ENCODE measurements at regions not wholly inside any gene's neighbourhood (a gene's known extent, or its start where the extent isn't known, plus 50 kb on each side); places are given as distances from the start of the nearest gene placed in this dataset.
A peak's percentile ranks its signal among the peaks of the same experiment; 100 is the strongest.
"Not testable (repeated sequence)": the region's sequence is repeated elsewhere in the genome, so short reads cannot be mapped to it uniquely, and the experiment has no call there.

- no peak for DNase-seq
Measured at GRCh38 chr5:160479220-160479619, 57.6 kb downstream of the PTTG1 start.

- DNase-seq, result no peak
Measured at GRCh38 chr5:160479926-160480325, 58.3 kb downstream of the PTTG1 start.

DNA sequence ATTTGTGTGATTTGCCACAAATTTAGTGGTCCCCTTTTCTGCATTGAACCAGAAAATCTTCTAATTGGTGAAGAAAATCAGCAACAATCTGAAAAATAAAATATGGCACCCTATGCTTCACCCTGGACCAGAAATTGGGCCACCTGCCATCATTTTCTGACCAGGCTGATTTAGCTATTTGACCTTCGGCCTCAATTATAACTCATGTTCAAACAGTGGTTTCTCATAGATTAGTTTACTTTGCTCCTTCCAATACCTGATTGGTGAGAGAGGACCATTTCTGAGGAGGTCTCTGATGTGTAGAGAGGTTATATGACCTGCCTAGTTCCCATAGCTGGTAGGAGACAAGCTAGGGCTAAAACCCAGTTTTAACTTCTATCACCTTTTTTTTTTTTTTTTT, 59.0 kb downstream of the PTTG1 start:
- no peak for DNase-seq

DNA sequence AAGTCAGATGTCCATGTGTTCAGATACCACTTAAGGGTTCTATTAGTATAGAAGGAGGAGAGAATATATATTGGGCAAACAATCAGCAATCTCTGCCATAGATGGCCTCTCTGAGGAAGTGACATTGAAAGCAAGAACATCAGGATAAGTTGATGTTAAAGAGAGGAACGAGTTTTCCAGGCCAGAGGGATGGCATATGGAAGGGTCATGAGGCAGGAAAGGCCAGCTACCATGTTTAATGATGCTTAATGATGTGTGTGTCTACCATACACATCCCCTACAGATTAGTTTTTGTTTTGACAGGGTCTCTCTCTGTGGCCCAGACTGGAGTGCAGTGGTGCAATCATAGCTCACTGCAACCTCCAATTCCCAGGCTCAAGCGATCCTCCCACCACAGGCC, 63.0 kb downstream of the PTTG1 start:
- no peak for DNase-seq

DNA sequence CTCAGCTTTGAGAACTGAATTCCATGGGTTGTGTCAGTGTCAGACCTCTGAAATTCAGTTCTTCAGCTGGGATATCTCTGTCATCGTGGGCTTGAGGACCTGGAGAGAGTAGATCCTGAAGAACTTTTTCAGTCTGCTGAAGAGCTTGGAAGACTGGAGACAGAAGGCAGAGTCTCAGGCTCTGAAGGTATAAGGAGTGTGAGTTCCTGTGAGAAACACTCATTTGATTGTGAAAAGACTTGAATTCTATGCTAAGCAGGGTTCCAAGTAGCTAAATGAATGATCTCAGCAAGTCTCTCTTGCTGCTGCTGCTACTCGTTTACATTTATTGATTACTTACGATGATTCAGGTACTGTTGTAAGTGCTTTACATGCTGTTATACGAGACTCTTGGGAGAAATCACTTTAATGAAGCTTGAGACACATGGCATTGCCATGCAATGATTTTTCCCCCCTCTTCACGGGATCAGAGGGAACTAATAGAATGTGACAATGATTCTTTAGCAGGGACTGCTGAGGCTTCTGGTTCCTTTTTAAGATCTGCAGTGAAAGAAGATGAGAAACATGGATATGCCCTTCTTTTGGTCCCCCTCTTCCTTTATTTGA, 63.8 kb downstream of the PTTG1 start:
- no peak for DNase-seq

DNA sequence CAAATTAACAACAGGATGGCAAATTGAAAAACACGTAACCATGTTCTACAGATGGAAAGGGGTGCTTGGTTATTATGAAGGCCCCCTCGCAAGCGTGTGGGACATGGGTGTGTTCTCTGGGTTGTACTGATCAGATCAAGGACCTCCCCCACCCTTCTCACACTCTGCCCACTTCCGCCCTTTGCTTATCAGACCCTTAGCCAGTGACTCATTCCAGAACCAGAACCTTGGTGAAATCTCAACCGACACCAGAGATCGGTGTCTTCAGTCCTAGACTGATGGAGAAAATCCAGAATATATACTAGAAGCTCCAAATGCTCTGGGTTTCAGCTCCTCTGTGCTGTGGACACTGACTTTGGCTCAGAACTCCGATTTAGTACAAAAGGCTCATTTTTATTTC, 64.9 kb downstream of the PTTG1 start:
- DNase-seq, result no peak

DNA sequence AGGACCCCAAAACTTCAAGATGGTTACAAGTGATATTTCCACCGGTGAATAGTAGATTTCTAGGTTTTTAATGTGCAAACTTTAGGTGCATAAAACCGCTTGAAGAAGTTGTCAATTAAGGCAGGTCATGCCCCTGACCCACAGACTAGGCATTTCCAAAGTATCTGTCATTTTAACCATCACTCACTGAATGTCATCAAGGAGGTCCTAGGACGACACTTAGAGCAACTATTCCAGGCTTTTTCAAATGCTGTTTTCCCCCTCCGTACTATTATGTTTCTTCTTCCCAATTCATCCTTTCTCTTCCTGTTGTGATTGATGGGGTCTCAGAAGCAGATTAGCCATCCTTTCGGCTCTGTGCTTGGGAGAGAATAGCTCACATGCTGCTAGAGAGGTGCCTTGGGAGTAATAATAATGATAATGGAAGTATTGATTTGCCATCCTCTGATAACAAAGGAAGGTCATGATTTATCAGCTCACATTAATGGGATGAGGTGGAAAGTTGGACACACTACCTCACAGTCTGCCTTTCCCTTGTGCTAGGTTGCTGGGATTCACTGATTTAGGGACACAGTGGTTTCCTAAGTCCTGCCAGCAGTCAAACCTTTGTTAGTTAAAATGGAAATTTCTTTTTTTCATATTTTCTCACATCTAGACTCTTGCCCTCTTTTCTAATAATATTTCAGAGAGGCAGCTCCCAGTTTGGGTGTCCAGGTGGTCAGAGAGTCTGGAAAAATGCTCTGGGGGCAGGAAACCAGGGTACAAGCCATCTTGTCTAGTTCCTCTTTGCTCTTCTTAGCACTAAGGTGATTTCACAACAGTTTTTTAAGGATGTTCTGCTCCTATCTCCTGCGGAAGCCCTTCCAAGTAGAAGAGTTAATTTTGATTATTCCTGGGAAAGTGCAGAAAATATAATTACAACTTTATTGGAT, 67.0 kb downstream of the PTTG1 start:
- no peak for DNase-seq

DNA sequence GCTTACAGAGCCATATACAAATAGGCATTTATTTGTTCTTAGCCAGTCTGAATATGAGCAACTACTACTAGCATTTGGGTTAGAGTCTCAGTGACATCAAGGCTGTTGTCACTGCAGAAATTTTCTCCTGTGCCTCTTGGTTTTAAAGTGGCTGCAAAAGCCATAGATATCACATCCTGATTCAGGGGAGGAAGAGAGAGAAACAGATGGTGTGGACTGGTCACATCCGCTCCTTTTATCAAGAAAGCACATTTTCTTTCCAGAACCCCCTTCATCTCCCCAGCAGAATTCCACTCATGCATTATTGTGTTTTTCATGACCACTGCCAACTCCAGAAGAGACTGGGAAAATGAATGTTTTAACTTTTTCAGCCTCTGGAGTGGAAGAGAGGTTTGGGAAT, 69.8 kb downstream of the PTTG1 start:
- DNase-seq, result no peak

DNA sequence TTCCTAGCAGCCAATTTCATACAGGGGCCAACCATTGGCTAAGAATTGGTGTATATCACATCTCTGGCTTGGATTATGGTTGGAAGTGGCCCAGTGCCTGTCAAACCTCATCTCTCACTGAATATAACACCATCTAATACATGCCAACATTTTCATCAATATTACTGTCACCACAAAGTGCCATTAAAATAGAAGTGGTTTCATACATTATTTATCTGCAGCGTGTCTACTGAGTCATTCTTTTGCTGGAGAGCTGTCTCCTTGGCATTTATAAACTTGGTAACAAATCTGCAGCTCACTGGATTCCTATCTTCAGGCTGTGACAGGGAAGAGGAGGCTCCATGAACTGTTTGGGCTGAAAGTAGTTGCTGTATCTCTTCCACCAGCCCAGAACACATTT, 70.9 kb downstream of the PTTG1 start:
- DNase-seq, result no peak

DNA sequence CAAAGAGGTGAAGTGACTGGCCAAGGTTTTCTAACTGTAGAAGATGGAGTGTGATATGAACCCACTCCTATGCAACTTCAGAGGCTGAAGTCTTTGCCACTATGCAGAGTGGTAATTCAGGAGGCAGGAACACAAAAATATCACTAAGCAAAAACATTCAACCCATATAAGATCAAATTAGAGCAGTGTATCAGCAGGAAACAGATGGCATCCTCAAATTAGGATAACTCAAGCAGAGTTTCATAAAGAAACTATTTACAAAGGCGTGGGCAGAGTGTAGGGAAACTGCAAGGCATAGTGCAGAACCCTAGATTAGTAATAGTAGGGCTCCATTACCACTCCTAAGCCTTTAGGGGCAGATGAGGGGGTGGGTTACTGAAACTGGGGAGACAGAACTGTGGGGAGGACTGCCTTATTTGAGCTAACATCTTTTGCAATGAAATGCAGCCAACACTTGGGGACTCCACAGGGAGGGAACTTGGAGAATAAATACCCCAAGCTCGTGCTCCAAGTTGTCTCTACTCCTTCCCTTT, 72.2 kb downstream of the PTTG1 start:
- DNase-seq, result no peak

DNA sequence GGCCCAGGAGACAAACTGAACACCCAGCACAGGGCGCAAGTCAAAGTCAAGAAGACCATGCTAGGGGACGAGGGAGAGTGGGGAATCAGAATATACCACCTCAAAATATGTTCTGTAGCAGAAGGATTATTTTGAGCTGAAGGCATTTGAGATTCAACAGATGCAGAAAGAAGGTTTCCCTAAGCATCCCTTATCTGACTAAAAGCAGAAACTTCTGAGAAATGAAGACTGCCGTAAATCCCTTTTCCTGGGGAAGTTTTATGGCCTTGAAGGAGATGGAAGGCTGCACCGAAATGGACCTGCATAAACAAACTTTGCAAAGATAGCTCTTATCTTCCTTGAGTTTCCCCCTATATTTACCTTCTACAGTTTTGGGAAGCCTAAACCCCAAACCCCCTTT, 72.8 kb downstream of the PTTG1 start:
- DNase-seq, result no peak

DNA sequence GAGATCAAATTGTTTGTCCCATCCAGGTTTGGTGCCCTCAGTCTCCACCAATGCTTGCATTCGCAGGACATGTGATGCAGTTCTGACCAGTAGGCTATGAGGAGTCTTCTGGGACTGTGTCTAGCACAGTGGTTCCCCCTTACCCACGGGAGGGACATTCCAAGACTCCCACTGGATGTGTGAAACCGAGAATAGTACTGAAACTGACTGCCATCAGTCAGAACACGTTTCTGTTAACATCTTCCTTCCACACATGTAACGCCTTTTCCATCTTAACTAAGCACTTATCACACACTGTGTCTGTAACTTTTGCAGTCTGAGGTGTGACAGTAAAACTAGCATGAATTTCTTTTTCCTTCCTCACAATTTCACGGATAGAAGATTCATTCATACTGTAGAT, 74.7 kb downstream of the PTTG1 start:
- no peak for DNase-seq

- DNase-seq, result no peak
Measured at GRCh38 chr5:160496784-160497183, 75.1 kb downstream of the PTTG1 start.

DNA sequence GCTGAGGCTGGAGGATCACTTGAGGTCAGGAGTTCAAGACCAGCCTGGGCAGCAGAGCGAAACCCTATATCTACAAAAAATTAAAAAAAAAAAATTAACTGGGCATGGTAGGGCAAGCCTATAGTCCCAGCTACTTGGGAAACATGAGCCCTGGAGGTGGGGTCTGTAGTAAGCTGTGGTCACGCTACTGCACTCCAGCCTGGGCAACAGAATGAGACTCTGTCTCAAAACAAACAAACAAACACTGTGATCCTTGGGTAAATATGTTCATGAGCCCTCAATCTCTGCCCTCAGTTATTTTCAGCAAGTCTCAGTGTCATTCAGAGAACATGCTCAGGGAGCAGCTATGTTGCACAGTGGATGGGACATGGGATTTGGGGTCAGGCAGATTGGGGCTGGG, 76.2 kb downstream of the PTTG1 start:
- DNase-seq, result no peak

- DNase-seq, result not testable (repeated sequence)
Measured at GRCh38 chr5:160498441-160499043, 76.9 kb downstream of the PTTG1 start.

- DNase-seq, result no peak
Measured at GRCh38 chr5:160500786-160501779, 79.4 kb downstream of the PTTG1 start.

DNA sequence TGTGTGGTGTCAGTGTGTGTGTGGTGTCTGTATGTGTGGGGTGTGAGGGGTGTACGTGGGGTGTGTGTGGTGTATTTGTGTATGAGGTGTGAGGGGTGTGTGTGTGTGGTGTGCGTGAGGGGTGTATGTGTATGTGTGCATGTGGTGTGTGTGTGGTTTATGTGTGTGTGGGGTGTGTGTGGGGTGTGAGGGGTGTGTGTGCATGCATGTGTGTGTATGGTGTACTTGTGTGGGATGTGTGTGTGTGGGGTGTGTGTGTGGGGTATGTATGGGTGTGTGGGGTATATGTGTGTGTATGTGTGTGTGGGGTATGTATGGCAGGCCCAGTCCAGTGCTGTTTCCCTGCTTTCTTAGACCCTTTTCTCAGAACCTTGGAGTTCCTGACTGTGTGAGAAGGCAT, 83.3 kb downstream of the PTTG1 start:
- no peak for DNase-seq

- peak; percentile 19 for DNase-seq
Measured at GRCh38 chr5:160506006-160507004, 84.7 kb downstream of the PTTG1 start.

- DNase-seq, result no peak
Measured at GRCh38 chr5:160507221-160507721, 85.6 kb downstream of the PTTG1 start.

DNA sequence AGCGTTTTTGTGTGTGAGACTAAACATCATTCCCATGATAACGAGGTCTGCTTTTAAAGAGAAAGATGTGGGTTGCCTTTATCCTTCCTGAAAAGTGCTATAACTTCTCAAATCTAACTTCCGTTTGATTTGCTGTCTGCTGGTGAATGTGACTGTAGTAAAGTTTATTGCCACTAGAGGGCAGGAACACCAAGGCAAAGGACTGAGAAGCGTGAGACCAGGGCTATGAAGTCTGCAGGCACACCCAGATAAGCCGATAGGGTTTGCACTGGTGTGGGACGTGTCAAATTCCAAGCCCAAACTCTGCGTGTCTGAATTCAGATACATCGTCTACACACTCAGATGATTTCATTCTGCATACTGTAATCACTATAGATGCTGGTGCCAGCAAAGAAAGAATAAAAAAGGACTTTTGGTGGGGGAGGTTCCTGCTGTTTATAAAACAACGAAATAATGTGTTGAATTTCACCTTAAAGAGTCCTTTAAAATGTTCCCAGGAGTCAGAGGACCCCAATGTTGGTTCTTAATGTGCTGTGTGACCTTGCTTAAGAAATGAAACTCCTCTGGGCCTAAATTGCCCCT, 87.2 kb downstream of the PTTG1 start:
- no peak for DNase-seq
